Suppressor macrophage treated with lipopolysaccharide for 1 hour (primary cell): ENCODE measurements at regions not wholly inside any gene's neighbourhood (a gene's known extent, or its start where the extent isn't known, plus 50 kb on each side); places are given as distances from the start of the nearest gene placed in this dataset.
A peak's percentile ranks its signal among the peaks of the same experiment; 100 is the strongest.

Experiments used
- DNase-seq, 3 donors: peaks; one replicate each; pipeline ENCODE4 v3.0.0-alpha.2; 2020 to 2022

GRCh38 chr14:26932606-26933005 lies 334.8 kb upstream of the NOVA1 start:
- DNase-seq, result no peak

DNA sequence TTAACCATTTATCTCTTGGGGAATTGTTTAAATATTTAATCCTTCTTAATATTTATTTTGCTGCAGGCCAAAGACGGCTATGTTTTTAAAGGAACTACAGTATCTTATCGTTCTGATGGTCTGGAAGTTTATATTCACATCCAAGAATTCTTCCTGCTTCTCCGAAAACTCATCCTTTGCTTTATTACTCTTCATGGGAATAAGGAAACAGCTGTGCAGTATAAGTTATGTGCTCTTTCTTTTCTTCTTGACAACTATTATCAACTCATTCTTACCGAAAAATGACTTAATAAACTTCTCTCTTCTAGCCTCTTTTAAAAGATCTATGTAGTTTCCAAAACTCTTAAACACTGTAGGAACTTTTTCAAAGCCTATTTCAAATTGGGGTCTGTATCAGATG lies 335.6 kb upstream of the NOVA1 start:
- DNase-seq, result no peak

DNA sequence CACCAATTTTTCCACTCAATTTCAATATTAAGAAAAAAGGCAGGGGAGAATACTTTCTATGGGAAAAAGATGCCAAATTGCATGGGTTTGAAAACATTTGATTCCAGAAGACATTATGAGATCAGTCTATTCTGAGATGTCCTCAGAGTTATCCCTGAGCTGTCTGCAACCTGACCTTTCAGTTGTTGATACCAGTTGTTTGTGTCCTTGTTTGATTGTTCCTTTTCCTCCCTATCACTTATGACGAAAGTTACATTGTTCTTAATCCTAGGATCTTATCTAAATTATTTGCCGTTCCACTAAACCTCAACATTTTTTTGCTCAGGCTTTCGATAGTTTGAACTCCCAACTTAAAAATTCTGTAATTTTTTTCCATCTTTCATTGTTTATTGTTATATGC lies 336.3 kb upstream of the NOVA1 start:
- DNase-seq, result no peak

DNA sequence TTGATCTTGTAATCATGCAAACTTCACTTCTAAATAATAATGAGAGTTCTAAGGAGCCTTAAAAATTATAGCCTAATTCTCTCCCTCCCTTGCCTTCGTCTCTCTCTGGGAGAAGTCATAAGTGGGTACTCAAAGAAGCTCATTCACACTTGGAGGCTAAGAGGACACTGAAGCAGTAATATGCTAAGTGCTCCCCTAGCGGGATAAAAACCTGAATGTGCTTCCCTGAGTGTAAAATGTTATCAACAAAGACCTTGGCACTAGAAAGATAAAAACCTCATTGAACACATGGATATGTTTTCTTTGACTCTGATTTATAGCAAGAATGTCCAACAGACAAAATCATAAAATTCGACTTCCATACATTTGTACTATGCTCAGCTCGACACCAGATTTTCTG lies 337.9 kb upstream of the NOVA1 start:
- no peak for DNase-seq

GRCh38 chr14:26938054-26938453 lies 340.2 kb upstream of the NOVA1 start:
- DNase-seq, result no peak

DNA sequence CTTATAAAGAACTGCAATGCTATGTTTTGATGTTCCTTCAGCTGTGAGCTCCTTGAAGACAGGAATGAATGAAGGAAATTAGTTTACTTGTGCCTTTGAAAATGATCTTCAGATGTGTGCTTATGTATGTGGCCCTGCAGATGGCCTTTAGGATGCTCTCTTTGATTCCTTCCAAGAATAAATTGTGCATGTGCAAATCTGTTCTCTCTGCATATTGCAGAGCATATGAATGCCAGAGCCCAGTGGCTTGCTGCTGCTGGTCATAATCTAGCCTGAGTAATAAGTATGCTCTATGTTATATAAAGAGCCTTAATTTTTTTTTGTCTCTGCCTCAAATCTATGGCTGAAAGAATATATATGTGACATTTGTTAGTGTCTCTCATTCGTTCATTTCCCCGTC lies 341.9 kb upstream of the NOVA1 start:
- DNase-seq, result no peak

GRCh38 chr14:26941521-26941920 lies 343.7 kb upstream of the NOVA1 start:
- no peak for DNase-seq

GRCh38 chr14:26947265-26947664 lies 349.4 kb upstream of the NOVA1 start:
- DNase-seq, result no peak

DNA sequence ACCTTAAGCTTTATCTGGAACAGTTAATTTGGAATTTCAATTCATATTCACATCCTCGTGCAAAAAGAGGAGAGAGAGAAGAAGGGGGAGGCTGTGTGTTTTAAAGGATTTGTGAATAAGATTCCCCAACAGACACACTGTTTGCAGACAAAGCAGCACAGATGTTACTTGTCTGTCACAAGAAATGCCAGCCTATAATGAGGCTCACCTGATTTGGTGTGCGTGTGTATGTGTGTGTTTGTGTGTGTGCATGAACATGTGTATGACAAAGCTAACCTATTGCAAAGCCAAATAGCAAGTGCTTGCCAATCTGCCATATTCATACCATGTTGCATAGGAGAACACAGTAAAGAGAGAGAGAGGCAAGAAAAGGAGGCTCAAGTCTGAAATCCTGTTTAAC lies 361.6 kb upstream of the NOVA1 start:
- DNase-seq, result no peak

GRCh38 chr14:26959972-26960660 lies 362.3 kb upstream of the NOVA1 start:
- DNase-seq, result no peak

DNA sequence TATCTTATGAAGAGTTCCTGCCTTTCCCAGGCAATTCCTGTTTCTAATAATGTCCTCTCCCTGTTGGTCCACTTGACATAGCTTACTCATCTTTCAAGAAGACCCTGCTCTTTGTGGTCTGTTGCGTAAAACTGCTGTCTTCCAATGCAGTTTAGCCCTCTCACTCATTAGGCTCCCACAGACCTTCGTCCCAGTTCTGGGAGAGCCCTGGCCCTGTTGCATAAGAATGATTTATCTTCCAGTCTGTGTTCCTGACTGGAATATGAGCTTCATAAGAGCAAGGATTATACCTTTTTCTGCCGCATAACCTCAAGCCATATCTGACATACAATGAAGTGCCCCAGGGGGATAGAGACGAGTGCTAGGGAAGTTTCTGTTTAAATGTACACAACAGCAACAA lies 365.9 kb upstream of the NOVA1 start:
- no peak for DNase-seq

DNA sequence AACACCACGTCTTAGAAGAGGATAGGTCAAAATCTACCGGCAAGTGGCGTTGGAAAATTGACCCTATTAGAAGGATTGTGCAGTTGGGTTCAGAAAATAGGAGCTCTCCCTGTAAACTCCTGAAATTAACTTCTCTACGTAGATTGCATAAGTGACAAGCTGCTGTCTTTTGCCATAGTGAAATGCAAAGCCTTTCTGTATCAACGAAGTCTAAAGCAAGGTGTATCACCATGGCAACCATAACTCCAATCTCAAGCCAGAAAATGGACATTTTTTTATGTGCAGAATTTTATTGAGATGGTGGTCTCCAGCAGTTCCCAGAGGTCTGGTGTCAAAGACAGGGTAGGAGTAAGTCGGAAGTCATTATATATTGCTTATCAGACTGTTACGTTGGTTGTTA lies 367.7 kb upstream of the NOVA1 start:
- no peak for DNase-seq

- DNase-seq, result no peak
Observed at GRCh38 chr14:26966908-26967307, 369.1 kb upstream of the NOVA1 start.

DNA sequence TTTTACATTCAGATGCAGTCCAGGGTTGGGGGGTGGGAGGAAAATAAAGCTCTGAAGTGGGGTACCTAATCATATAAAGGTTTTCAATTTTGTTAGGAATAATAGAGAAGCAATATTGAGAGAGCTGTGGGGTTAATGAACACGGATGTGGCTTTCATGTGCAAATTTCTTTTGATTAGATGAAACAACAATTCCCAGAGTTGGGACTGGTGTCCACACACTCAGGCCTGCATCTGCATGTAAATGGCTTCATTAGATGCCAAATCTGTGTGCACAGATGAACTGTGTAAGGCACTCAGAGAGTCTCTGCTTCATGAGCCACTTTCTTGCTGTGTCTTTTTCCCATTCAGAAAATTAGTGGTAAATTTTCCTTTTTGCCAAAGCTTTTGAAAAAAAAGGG lies 377.1 kb upstream of the NOVA1 start:
- DNase-seq, result no peak

DNA sequence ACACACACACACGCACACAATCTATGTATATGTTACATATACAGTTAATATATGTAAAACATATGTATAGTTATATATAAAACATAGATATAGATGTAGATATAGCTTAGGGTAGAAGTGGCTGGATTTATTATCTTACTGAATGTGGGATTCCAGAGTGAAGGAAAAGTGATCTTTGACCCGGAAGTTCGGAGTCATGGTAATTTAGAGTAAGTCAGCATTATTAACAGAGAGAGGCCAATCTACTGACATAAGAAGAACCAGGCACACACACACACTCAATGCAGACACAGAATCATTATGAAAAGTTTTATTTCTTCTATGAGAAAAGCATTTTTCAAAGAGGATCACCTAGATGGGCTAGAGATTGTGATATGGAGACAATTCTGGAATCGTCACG lies 384.2 kb upstream of the NOVA1 start:
- no peak for DNase-seq

DNA sequence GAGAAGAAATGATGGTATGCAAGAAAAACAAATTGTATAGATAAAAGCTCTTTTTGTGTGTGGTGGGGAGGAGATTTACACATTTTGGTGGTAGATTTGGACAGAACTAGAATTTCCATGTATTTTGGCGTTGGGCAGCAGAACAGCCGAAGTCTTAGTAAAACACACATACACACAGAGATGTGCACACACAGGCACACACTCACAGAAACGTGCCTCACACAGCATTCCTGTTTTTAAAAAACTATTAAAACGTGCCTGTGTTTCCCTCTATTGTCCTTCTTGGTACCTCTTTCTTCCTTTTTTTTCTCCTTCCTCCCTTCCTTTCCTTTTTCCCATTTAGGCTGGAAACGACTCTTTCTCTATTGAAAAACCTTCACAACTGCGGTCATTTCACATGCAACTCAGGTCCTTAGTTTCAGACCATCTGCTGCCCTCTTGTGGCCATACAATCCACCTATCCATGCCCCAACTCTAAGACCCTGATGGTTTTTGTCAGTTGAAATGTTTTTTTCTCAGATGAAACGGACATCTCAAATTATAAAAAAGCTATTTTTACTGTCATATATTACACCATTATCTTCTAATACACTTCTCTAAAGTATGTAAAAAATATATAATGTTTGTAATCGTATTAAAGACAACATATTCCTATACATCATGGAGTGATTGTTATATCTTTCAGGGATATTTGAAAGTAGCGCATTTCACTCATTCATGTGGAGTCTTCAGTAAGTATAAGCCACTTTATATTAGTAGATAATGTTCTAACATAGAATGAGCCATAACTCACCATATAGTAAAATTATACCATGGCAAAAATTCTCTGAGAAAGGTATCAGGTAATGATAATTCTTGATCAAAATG lies 386.7 kb upstream of the NOVA1 start:
- peak; percentile 48 to 65 (median 53) for DNase-seq

- no peak for DNase-seq
Observed at GRCh38 chr14:26987744-26988363, 390.0 kb upstream of the NOVA1 start.

GRCh38 chr14:26990946-26991345 lies 393.1 kb upstream of the NOVA1 start:
- DNase-seq, result no peak

GRCh38 chr14:26992403-26993115 lies 394.7 kb upstream of the NOVA1 start:
- DNase-seq, result no peak

GRCh38 chr14:26993556-26993955 lies 395.7 kb upstream of the NOVA1 start:
- DNase-seq, result no peak

DNA sequence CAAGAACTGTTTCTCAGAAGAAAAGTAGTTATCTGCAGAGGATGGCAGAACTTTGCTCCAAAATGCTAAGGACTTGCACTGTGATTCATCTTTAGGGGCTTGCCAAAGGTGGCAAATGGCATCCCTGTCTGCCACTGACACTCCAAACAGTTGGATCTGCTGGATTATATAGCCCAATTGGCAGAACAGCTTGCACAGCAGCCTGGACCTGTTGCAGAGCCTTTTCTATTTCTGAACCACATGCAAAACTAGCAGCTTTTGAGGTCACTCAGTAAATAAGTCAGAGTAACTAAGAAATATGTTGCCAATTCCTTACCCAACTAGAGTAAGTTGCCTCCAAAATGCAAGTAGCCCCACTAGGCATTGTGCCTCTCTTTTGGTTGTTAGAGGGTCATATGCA lies 397.5 kb upstream of the NOVA1 start:
- DNase-seq, result no peak

DNA sequence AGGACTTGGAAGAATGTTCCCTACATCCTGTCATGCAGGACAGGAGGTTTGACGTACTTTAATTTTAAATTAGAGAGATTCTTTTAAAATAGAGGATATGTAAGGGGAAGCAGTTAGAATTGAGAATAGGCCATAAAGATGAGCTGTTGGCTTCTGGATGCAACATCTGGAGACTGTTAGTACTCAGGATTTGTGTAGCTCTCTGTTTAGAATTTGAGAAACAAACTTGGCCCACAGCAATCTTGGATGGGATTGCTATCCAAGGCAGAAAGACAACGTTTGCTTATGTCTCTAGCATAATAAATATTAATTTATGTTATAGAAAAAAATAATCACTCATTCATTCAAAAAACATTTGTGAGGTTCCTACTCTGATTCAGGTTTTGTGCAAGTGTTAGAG lies 398.4 kb upstream of the NOVA1 start:
- no peak for DNase-seq

DNA sequence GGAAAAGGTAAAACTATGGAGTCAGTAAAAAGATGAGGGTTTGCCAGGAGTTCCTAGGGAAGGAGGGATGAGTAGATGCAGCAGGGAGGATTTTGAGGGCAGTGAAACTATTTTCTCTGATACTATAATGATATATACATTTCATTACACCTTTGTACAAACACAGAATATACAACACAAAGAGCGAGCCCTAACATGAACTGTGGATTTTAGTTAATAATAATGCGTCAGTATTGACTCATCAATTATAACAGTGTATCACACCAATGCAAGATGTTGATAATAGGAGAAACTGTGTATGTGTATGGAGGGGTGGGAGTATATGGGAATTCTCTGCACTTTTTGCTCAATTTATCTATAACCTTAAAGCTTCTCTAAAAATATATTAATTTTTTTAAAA lies 404.3 kb upstream of the NOVA1 start:
- no peak for DNase-seq
